Daoy (cell line): ENCODE measurements at regions not wholly inside any gene's neighbourhood (a gene's known extent, or its start where the extent isn't known, plus 50 kb on each side); places are given as distances from the start of the nearest gene placed in this dataset.

Experiments
- DNase-seq: peaks from one replicate; pipeline ENCODE4 v3.0.0-alpha.2; 2015; ENCODE audit warnings: low read depth

GRCh38 chr1:43065616-43066399 lies 106.3 kb downstream of the EBNA1BP2 start:
- no peak for DNase-seq

- DNase-seq: no peak
These were observed 106.5 kb upstream of the SLC2A1 start for GRCh38 chr1:43065191-43065590.

- no peak for DNase-seq
These were observed 104.9 kb upstream of the SLC2A1 start for GRCh38 chr1:43063394-43064219.

GRCh38 chr1:43062527-43063095 lies 103.9 kb upstream of the SLC2A1 start:
- DNase-seq: no peak

- no peak for DNase-seq
These were observed 103.1 kb upstream of the SLC2A1 start for GRCh38 chr1:43061757-43062156.

GRCh38 chr1:43059640-43060574 lies 101.2 kb upstream of the SLC2A1 start:
- DNase-seq: no peak

GRCh38 chr1:43058545-43059360 lies 100.1 kb upstream of the SLC2A1 start:
- peak; percentile 66 for DNase-seq

GRCh38 chr1:43058056-43058455 lies 99.4 kb upstream of the SLC2A1 start:
- no peak for DNase-seq

GRCh38 chr1:43057567-43057966 lies 98.9 kb upstream of the SLC2A1 start:
- DNase-seq: no peak

GRCh38 chr1:43056981-43057391 lies 98.3 kb upstream of the SLC2A1 start:
- no peak for DNase-seq

- no peak for DNase-seq
These were observed 97.8 kb upstream of the SLC2A1 start for GRCh38 chr1:43056460-43056859.

GRCh38 chr1:43054961-43055360 lies 96.3 kb upstream of the SLC2A1 start:
- peak; percentile 50 for DNase-seq

- no peak for DNase-seq
These were observed 94.2 kb upstream of the SLC2A1 start for GRCh38 chr1:43052786-43053439.

- DNase-seq: no peak
These were observed 93.7 kb upstream of the SLC2A1 start for GRCh38 chr1:43052322-43052721.

- no peak for DNase-seq
These were observed 90.8 kb upstream of the SLC2A1 start for GRCh38 chr1:43049481-43049880.

GRCh38 chr1:43048601-43049011 lies 89.9 kb upstream of the SLC2A1 start:
- DNase-seq: peak; percentile 45

GRCh38 chr1:43047135-43047534 lies 88.5 kb upstream of the SLC2A1 start:
- no peak for DNase-seq

GRCh38 chr1:43044572-43045361 lies 86.1 kb upstream of the SLC2A1 start:
- no peak for DNase-seq

- DNase-seq: no peak
These were observed 85.0 kb upstream of the SLC2A1 start for GRCh38 chr1:43043695-43044094.
